ENCODE measurements at regions not wholly inside any gene's neighbourhood (a gene's known extent, or its start where the extent isn't known, plus 50 kb on each side); places are given as distances from the start of the nearest gene placed in this dataset.
"Not testable (repeated sequence)": the region's sequence is repeated elsewhere in the genome, so short reads cannot be mapped to it uniquely, and the experiment has no call there.

- no peak for DNase-seq (ENCODE audit: low spot score)
Measured at GRCh38 chr3:118526758-118527513, 507.7 kb downstream of the IGSF11 start.

DNA sequence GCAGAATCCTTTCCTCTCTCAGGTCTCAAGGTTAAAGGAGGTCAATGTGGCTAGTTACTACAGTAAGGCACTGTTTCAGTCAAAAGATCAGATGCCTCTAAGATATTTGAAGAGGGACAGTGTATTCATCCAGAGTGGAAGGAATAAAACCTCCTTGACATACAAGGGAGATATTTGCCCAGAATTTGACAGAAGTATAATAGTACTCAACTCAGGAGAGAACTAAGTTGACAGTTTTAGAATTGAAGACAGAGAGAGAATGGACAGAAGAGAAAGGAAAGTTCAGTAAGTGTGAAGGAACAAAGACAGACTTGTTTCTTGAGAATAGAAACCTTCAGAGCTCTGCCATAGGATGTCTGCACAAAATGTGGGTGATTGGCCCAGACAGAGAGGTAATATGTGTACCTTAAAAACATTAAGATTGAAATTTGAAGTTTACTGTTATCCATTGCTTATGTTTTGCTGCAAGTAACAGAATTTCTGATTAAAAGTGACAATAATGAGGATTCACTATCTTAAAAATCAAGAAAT lies 507.1 kb downstream of the IGSF11 start:
- DNase-seq (ENCODE audit: low spot score): no peak

GRCh38 chr3:118529554-118529953 lies 505.1 kb downstream of the IGSF11 start:
- DNase-seq (ENCODE audit: low spot score): no peak

DNA sequence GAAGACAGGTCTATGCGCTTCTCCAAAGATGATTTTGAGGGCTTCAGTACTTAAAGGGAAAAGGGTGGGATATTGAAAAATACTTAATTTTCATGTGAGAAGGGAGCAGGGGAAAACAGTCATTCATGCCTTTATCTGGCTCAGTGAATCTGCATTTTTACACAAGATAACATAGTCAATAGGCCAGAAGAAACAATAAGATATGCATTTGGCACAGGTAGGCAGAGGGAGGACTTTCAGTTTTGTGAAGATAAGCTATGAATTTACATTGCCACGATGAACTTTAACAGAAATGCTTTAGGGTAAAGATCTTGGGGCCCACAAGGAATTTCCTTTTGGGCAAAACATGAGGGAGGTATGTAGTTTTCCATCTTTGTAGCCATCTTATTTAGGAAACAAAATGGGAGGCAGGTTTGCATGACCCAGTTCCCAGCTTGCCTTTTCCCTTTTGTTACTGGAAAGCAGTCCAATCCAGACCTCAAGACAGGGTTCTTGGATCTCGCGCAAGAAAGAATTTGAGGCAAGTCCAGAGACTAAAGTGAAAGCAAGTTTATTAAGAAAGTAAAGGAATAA lies 504.2 kb downstream of the IGSF11 start:
- DNase-seq (ENCODE audit: low spot score): no peak

DNA sequence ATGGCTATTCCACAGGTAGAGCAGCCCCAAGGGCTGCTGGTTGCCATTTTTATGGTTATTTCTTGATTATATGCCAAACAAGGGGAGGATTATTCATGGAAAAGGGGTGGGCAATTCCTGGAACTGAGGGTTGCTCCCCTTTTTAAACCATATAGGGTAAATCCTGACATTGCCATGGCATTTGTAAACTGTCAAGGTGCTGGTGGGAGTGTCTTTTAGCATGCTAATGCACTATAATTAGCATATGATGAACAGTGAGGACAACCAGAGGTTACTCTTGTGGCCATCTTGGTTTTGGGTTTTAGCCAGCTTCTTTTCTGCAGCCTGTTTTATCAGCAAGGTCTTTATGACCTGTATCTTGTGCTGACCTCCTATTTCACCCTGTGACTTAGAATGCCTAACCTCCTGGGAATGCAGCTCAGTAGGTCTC lies 503.7 kb downstream of the IGSF11 start:
- DNase-seq (ENCODE audit: low spot score): not testable (repeated sequence)

DNA sequence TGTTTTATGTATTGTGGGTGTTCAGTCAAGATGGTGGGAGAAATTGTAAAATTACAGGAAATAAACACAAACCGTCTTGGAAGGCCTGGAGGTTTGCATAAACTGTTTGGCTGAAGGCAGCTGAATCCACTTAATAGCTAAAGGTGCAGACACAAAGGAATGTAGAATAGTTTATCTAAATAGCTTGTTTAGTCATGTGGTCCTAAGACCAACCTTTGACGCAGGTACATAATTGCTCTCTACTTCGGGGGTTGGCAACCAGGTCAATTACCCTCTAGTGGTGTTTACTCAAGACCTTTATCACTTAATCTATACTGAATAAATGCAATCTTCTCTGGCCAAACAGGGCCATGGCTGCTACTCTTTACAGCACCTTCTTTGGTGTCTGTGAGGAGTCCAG lies 502.8 kb downstream of the IGSF11 start:
- DNase-seq (ENCODE audit: low spot score): no peak

- DNase-seq (ENCODE audit: low spot score): no peak
Measured at GRCh38 chr3:118533676-118534075, 501.0 kb downstream of the IGSF11 start.

- no peak for DNase-seq (ENCODE audit: low spot score)
Measured at GRCh38 chr3:118534519-118534918, 500.1 kb downstream of the IGSF11 start.

DNA sequence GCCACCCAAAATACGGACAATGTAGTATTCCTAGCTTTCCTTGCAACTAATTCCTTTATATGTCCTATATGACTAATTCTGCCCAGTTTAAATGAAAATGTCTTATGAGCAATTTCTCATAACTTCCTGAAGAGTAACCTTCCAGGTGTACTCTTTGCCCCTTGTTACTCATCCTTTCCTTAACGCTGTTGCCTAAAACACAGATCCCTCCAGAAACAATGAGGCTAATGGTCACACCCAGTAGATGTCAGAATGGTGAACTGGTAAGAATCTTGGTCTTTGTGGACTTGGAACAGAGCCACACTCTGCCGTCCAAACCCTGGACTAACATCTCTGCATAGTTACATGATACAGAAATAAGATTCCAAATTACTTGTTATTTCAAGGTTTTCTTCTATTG lies 497.9 kb downstream of the IGSF11 start:
- DNase-seq (ENCODE audit: low spot score): no peak

GRCh38 chr3:118537454-118537853 lies 497.2 kb downstream of the IGSF11 start:
- DNase-seq (ENCODE audit: low spot score): no peak

GRCh38 chr3:118538187-118538586 lies 496.5 kb downstream of the IGSF11 start:
- no peak for DNase-seq (ENCODE audit: low spot score)

DNA sequence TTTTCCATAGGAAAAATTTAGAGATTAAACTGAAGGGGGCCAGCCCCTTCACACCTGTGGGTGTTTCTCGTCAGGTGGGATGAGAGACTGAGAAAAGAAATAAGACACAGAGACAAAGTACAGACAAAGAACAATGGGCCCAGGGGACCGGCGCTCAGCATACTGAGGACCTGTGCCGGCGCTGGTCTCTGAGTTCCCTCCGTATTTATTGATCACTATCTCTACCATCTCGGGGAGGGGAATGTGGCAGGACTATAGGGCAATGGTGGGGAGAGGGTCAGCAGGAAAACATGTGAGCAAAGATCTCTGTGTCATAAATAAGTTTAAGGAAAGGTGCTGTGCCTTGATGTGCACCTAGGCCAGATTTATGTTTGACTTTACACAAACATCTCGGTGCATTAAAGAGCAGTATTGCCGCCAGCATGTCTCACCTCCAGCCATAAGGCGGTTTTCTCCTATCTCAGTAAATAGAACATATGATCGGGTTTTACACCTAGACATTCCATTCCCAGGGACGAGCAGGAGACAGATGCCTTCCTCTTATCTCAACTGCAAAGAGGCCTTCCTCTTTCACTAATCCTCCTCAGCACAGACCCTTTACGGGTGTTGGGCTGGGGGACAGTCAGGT lies 494.7 kb downstream of the IGSF11 start:
- not testable (repeated sequence) for DNase-seq (ENCODE audit: low spot score)

- not testable (repeated sequence) for DNase-seq (ENCODE audit: low spot score)
Measured at GRCh38 chr3:118540448-118540821, 494.2 kb downstream of the IGSF11 start.

DNA sequence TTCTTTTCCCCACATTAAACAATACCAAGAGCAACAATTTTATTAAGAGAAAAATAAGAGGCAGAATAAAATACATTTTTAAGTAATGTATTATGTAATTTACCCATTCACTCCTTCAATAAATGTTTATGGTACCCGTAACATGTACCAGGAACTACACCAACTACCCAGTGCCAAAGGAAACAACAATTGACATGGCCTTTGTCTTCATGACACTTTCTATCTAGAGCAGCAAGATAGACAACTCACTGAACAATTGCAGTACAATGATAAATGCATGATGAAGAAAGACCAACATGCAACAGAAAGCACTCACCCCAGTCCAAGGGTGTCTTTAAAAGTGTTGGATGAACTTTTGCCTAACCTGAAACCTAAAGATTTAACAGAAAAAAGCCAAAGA lies 493.8 kb downstream of the IGSF11 start:
- no peak for DNase-seq (ENCODE audit: low spot score)

GRCh38 chr3:118541796-118542195 lies 492.9 kb downstream of the IGSF11 start:
- no peak for DNase-seq (ENCODE audit: low spot score)

- no peak for DNase-seq (ENCODE audit: low spot score)
Measured at GRCh38 chr3:118543832-118544231, 490.8 kb downstream of the IGSF11 start.

DNA sequence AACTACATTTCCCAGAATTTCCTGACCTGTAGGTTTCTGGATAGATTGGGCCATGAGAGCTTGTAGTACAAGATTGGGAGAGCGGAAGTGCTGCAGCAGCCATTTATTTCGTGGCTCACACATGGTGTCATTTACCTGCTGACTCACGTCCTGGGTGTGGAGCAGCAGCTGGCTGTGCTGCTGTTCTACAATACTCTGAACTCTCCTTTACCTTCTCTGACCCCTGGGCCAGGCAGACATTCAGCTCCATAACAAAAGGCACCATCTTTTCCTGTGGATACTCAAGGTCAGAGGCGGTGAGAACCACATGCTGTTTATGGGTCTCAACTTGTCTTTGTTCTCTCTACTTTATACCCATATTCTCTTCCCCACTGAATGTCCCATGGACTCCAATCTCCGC lies 490.2 kb downstream of the IGSF11 start:
- DNase-seq (ENCODE audit: low spot score): no peak

GRCh38 chr3:118548434-118548833 lies 486.2 kb downstream of the IGSF11 start:
- DNase-seq (ENCODE audit: low spot score): no peak

GRCh38 chr3:118550122-118550521 lies 484.5 kb downstream of the IGSF11 start:
- no peak for DNase-seq (ENCODE audit: low spot score)

DNA sequence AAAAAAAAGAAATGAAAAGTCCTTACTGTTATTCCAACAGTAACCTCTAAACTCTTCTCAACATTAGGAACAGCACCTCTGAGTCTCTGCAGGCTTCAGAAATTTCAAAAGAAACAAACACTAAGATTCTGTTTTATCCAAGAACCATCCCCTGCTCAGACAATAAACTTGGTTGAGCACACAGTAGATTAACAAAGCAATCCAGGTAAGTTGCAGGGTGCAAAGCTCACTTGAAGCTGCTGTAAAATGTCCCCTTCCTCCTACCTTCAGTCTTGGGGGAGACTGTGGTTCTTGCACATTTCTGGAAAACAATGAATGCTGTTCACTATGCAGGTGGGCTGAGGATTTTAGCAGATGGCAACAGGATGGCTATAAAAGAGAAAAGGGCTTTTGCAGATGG lies 484.1 kb downstream of the IGSF11 start:
- no peak for DNase-seq (ENCODE audit: low spot score)

DNA sequence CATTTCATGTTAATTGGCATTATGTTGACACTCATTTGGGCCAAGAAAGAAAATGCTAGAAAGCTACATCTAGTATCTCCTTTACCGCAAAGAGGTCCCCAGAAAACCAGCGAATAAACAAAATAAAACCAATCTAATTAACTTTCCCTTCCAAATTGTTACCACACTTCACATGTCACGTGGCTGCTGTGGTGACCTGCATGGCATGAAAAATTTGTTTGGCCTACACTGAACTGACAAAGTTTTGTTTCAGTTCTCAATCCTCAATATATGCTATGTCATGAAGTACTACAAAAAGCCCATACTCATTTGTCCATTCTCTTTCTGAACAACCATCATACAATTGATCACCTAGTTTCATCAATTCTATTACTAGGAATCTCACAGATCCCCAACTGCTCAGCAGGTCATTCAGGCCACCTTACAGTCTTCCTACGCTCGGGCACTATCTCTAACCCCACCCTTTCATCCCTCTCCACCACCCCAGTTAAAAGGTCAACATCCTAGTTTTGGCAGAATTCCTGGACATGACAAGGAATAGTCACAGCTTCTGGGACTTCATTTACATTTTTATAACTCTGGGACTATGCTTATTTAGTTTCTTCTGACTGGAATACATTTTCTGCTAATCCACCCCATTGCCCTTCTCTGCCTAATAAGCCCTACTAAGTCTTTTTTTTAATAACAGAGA lies 480.4 kb downstream of the IGSF11 start:
- DNase-seq (ENCODE audit: low spot score): no peak

DNA sequence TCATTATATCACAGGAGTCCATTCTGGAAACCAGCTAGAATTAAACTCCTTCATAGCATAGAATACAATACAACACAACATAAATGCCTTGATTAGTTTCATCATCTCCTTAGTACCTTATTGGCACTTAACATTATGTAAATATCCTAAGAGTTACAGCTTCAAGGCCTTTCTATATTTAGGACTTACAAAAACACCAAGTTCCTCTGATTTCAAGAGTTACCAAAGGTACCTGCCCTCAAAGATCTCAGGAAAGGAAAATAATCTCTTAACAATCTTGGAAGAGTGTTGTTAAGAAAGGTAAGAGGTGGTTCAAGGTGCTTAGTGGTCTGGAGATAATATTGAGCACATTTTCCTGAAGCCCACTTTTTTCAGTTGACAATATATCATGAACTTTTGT lies 477.7 kb downstream of the IGSF11 start:
- no peak for DNase-seq (ENCODE audit: low spot score)

- DNase-seq (ENCODE audit: low spot score): no peak
Measured at GRCh38 chr3:118557513-118557912, 477.1 kb downstream of the IGSF11 start.

Data from hematopoietic multipotent progenitor cell treated with erythropoietin and hydrocortisone succinate and interleukin-3 and kit ligand, for 15 days (in vitro differentiated cells).